Upper lobe of right lung (tissue), 1 donor: ENCODE measurements at regions not wholly inside any gene's neighbourhood (a gene's known extent, or its start where the extent isn't known, plus 50 kb on each side); places are given as distances from the start of the nearest gene placed in this dataset.

ENCODE experiments used
- ATAC-seq: fragments of 200-7000 bp; cut with Tn5 transposase; one replicate; pipeline ENCODE4 v1.9.1; 2020; ENCODE audit warnings: mild to moderate bottlenecking, moderate library complexity
- DNase-seq: peaks from one replicate; pipeline ENCODE4 v3.0.0-alpha.2; 2020
- H3K27ac ChIP-seq: fragments of 200-600 bp; one replicate; pipeline ENCODE4 v1.8.0; 2022
- H3K27me3 ChIP-seq: fragments of 200-600 bp; one replicate; pipeline ENCODE4 v1.8.0; 2022; ENCODE audit warnings: mild to moderate bottlenecking
- H3K36me3 ChIP-seq: fragments of 200-600 bp; one replicate; pipeline ENCODE4 v1.8.0; 2022
- H3K4me1 ChIP-seq: fragments of 200-600 bp; one replicate; pipeline ENCODE4 v1.8.0; 2022
- H3K4me3 ChIP-seq: fragments of 200-600 bp; one replicate; pipeline ENCODE4 v1.8.0; 2022; ENCODE audit warnings: mild to moderate bottlenecking
- H3K9me3 ChIP-seq: fragments of 200-600 bp; one replicate; pipeline ENCODE4 v1.8.0; 2022
- intact Hi-C: fragments of 100-400 bp; cut with DNase I; formaldehyde crosslinking; loops from one replicate; pipeline ENCODE4 v1.11.0; 2022
- TF ChIP-seq, protein P1 (sequence below): fragments of 200-600 bp; IDR thresholded peaks from one replicate; pipeline ENCODE4 v1.8.0; 2022; ENCODE audit warnings: antibody characterized with exemption
- donor health status: DM: no; HTN: yes; CAD: no; lungs with severe emphysema.

DNA sequence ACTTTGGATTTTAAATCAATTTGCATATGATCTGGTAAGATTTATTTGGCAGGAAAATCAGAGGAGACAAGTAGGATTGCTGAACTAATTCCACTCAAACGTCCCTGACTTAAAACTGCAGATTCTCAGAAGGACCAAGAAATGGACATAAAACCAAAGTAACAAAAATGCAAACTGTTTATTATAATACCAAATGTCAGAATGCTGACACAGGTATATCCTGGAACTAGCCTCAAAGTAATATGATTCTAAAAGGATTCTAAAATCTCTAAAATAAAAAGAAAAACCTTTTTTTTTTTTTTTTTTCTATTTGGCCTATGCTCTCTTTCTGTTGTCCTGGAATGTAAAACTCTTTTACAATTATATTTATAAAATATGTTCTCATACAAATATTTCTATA is 74.4 kb upstream of the BTBD3 start:
- intact Hi-C loops: no loop called here
- Histone ChIP-seq H3K9me3 (no peaks in the 10 kb centered on the region), H3K27me3 (no peaks in the 10 kb centered on the region), H3K4me3 (no peak overlapping the region), H3K4me1 (no peaks in the 10 kb centered on the region), H3K27ac (no peak overlapping the region), H3K36me3 (no peaks in the 10 kb centered on the region)
- DNase-seq (no peak), ATAC-seq (no peak)
- TF ChIP-seq, protein P1, sequence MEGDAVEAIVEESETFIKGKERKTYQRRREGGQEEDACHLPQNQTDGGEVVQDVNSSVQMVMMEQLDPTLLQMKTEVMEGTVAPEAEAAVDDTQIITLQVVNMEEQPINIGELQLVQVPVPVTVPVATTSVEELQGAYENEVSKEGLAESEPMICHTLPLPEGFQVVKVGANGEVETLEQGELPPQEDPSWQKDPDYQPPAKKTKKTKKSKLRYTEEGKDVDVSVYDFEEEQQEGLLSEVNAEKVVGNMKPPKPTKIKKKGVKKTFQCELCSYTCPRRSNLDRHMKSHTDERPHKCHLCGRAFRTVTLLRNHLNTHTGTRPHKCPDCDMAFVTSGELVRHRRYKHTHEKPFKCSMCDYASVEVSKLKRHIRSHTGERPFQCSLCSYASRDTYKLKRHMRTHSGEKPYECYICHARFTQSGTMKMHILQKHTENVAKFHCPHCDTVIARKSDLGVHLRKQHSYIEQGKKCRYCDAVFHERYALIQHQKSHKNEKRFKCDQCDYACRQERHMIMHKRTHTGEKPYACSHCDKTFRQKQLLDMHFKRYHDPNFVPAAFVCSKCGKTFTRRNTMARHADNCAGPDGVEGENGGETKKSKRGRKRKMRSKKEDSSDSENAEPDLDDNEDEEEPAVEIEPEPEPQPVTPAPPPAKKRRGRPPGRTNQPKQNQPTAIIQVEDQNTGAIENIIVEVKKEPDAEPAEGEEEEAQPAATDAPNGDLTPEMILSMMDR: no peak

DNA sequence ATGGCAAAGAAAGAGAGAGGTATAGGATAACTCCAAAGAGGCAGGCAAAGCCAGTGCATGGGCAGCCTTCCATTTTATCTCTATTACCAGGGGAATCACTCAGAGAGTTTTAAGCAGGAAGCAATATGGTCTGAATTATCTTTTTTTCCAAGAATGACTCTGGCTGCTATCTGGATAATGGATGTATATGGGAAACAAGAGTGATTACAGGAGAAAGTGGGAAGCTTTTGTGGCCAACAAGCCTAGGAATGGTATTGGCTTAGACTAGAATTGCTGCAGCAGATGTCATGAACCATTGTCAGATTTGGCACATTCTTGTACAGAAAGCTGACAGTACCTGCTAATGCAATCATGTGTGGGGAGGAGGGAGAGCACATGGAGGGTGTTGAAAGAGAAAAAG is 73.0 kb upstream of the BTBD3 start:
- H3K27ac ChIP-seq: no peak overlapping the region
- no peak for ATAC-seq
- no peaks in the 10 kb centered on the region for H3K27me3 ChIP-seq
- TF ChIP-seq, protein P1: no peak
- H3K9me3 ChIP-seq: no peaks in the 10 kb centered on the region
- no peak overlapping the region for H3K4me3 ChIP-seq
- H3K4me1 ChIP-seq: no peaks in the 10 kb centered on the region
- DNase-seq: no peak
- H3K36me3 ChIP-seq: no peaks in the 10 kb centered on the region
- intact Hi-C loops: no loop called here

GRCh38 chr20:11845340-11845739 is 72.4 kb upstream of the BTBD3 start:
- TF ChIP-seq, protein P1: no peak
- intact Hi-C loops: no loop called here
- DNase-seq (no peak), ATAC-seq (no peak)
- no peak overlapping the region for H3K27ac ChIP-seq
- no peaks in the 10 kb centered on the region for H3K36me3 ChIP-seq
- H3K27me3 ChIP-seq: no peaks in the 10 kb centered on the region
- no peaks in the 10 kb centered on the region for H3K4me1 ChIP-seq
- no peak overlapping the region for H3K4me3 ChIP-seq
- H3K9me3 ChIP-seq: no peaks in the 10 kb centered on the region

DNA sequence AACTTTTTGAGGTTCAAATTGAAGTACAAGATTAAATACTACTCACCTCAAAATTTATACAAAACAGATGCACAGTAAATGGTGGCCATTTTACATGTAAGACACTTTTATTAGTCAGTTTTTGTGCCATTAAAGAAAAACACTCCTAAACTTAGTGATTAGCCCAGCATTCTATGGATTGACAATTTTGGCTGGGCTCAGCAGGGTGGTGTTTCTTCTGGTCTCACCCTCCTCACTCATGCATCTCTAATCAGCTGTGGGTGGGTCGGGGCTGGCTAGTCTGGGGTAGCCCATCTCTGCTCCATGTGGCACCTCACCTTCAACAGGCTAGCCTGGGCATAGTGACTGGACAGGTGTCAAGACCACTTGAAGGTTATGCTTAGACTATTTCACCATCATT is 71.6 kb upstream of the BTBD3 start:
- no peak overlapping the region for H3K4me3 ChIP-seq
- no peaks in the 10 kb centered on the region for H3K36me3 ChIP-seq
- no peak overlapping the region for H3K27ac ChIP-seq
- ATAC-seq (no peak), DNase-seq (no peak)
- no peaks in the 10 kb centered on the region for H3K27me3 ChIP-seq
- no peaks in the 10 kb centered on the region for H3K9me3 ChIP-seq
- H3K4me1 ChIP-seq: no peaks in the 10 kb centered on the region
- TF ChIP-seq, protein P1: no peak
- intact Hi-C loops: no loop called here

- H3K27ac ChIP-seq: no peak overlapping the region
- no peaks in the 10 kb centered on the region for H3K9me3 ChIP-seq
- H3K4me3 ChIP-seq: no peak overlapping the region
- no peaks in the 10 kb centered on the region for H3K36me3 ChIP-seq
- TF ChIP-seq, protein P1: no peak
- intact Hi-C loops: no loop called here
- ATAC-seq (no peak), DNase-seq (no peak)
- H3K27me3 ChIP-seq: no peaks in the 10 kb centered on the region
- no peaks in the 10 kb centered on the region for H3K4me1 ChIP-seq
Observed at GRCh38 chr20:11847827-11848226, 69.9 kb upstream of the BTBD3 start.

GRCh38 chr20:11849270-11849915 is 68.3 kb upstream of the BTBD3 start:
- H3K36me3 ChIP-seq: no peaks in the 10 kb centered on the region
- no peak for ATAC-seq
- H3K27me3 ChIP-seq: no peaks in the 10 kb centered on the region
- no peak for DNase-seq
- no peak overlapping the region for H3K4me3 ChIP-seq
- H3K27ac ChIP-seq: no peak overlapping the region
- no peaks in the 10 kb centered on the region for H3K9me3 ChIP-seq
- H3K4me1 ChIP-seq: no peaks in the 10 kb centered on the region
- TF ChIP-seq, protein P1: no peak
- intact Hi-C loops: no loop called here
